Stomach smooth muscle (tissue), 2 donors: ENCODE measurements at regions not wholly inside any gene's neighbourhood (a gene's known extent, or its start where the extent isn't known, plus 50 kb on each side); places are given as distances from the start of the nearest gene placed in this dataset.
"Not testable (repeated sequence)": the region's sequence is repeated elsewhere in the genome, so short reads cannot be mapped to it uniquely, and the experiment has no call there.

Source experiments
- H3K27ac ChIP-seq: one replicate; pipeline ENCODE4 v1.7.0; 2013; ENCODE audit warnings: mild to moderate bottlenecking, low read length, inconsistent platforms
- H3K27me3 ChIP-seq, 2 donors: one replicate each; pipeline ENCODE4 v1.7.0; 2013; ENCODE audit warnings: low read length in 2 of 2; ENCODE audit not compliant: insufficient read depth in 2 of 2, control insufficient read depth in 1 of 2
- H3K36me3 ChIP-seq, 2 donors: one replicate each; pipeline ENCODE4 v1.7.0; 2013; ENCODE audit warnings: low read length in 2 of 2; ENCODE audit not compliant: control insufficient read depth in 2 of 2, insufficient read depth in 2 of 2
- H3K4me1 ChIP-seq: one replicate; pipeline ENCODE4 v1.7.0; 2013; ENCODE audit warnings: low read length; ENCODE audit not compliant: control insufficient read depth, insufficient read depth
- H3K4me3 ChIP-seq, 2 donors: one replicate each; pipeline ENCODE4 v1.7.0; 2013; ENCODE audit warnings: low read length in 2 of 2
- H3K9ac ChIP-seq, 2 donors: one replicate each; pipeline ENCODE4 v1.7.0; 2013; ENCODE audit warnings: low read length in 2 of 2, mild to moderate bottlenecking in 1 of 2
- H3K9me3 ChIP-seq, 2 donors: one replicate each; pipeline ENCODE4 v1.7.0; 2013; ENCODE audit warnings: low read length in 2 of 2; ENCODE audit not compliant: control insufficient read depth in 2 of 2
- donor health status: healthy.
- donor health status: Pancreatic carcinoma.

DNA sequence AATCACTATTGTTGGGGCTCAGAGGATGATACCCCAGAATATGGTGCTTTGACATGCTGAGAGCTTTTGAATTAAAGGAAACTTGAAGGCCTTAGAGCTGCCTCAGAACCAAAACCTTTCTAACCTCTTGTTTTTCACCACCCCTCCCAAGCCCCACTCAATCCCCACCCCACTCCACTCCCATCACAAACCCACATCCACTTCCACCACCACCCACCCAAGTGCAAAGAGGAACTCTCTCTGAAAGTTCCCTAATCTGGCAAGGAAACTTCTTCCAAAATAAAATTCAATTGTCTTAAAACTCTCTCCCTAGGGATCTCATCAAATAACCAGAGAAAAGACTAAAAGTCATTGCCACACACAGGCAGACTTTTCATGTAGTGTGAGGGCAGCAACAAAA is 301.2 kb upstream of the ARHGEF26 start:
- H3K27ac ChIP-seq: no peak overlapping the region
- no peaks in the 10 kb centered on the region for H3K27me3 ChIP-seq
- no peaks in the 10 kb centered on the region for H3K36me3 ChIP-seq
- H3K9ac ChIP-seq: no peak overlapping the region
- no peak overlapping the region for H3K4me3 ChIP-seq
- H3K9me3 ChIP-seq: no peaks in the 10 kb centered on the region
- no peaks in the 10 kb centered on the region for H3K4me1 ChIP-seq

- H3K27ac ChIP-seq, H3K36me3 ChIP-seq, H3K4me3 ChIP-seq, H3K9me3 ChIP-seq, H3K4me1 ChIP-seq, H3K27me3 ChIP-seq, H3K9ac ChIP-seq: not testable (repeated sequence)
These were observed 292.8 kb upstream of the ARHGEF26 start for GRCh38 chr3:153828346-153828745.

- H3K27me3 ChIP-seq: no peaks in the 10 kb centered on the region
- H3K36me3 ChIP-seq: no peaks in the 10 kb centered on the region
- H3K9ac ChIP-seq: no peak overlapping the region
- H3K4me3 ChIP-seq: no peak overlapping the region
- H3K27ac ChIP-seq: no peak overlapping the region
- no peaks in the 10 kb centered on the region for H3K9me3 ChIP-seq
- no peaks in the 10 kb centered on the region for H3K4me1 ChIP-seq
These were observed 291.5 kb upstream of the ARHGEF26 start for GRCh38 chr3:153829606-153830170.

GRCh38 chr3:153830552-153830951 is 290.6 kb upstream of the ARHGEF26 start:
- Histone ChIP-seq H3K4me1 (no peaks in the 10 kb centered on the region), H3K27me3 (no peaks in the 10 kb centered on the region), H3K9me3 (no peaks in the 10 kb centered on the region), H3K36me3 (no peaks in the 10 kb centered on the region), H3K27ac (no peak overlapping the region), H3K4me3 (no peak overlapping the region), H3K9ac (no peak overlapping the region)

DNA sequence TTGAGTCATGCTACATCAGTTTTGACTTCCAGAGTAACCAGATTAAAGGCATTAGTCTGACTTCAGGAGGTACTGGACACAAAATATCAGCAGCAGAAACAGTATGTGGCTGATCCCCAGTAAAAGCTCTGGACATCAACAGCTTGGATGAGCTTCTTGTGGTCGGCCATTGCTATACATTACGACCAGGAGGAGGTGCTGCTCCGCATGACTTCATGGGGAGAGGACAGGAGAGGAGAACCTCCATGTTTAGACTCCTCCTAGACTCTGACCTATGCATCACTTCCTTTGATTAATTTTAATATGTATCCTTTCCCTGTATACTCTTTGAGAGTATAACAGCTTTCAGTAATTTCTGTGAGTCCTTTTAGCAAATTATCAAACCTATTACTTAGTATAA is 285.6 kb upstream of the ARHGEF26 start:
- H3K4me3 ChIP-seq: no peak overlapping the region
- H3K27me3 ChIP-seq: no peaks in the 10 kb centered on the region
- no peaks in the 10 kb centered on the region for H3K4me1 ChIP-seq
- H3K36me3 ChIP-seq: no peaks in the 10 kb centered on the region
- no peak overlapping the region for H3K27ac ChIP-seq
- no peaks in the 10 kb centered on the region for H3K9me3 ChIP-seq
- no peak overlapping the region for H3K9ac ChIP-seq

DNA sequence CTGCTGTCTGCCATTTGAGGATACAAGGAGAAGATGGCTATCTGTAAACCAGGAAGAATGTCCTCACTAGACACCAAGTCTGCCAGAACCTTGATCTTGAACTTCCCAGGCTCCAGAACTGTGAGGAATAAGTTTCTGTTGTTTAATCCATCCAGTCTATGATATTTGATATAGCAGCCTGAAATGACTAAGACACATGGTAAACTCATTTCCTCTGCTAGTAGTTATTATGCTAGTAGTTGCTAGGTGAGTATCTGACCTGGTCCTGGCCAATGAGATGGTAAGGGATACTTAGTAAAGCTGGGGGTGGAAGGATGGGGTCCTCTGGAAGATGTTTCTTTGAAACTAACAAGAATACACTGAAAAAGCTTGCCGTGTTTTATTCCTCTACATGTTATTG is 280.7 kb upstream of the ARHGEF26 start:
- no peaks in the 10 kb centered on the region for H3K27me3 ChIP-seq
- no peaks in the 10 kb centered on the region for H3K9me3 ChIP-seq
- no peak overlapping the region for H3K4me3 ChIP-seq
- no peaks in the 10 kb centered on the region for H3K4me1 ChIP-seq
- H3K27ac ChIP-seq: no peak overlapping the region
- no peaks in the 10 kb centered on the region for H3K36me3 ChIP-seq
- no peak overlapping the region for H3K9ac ChIP-seq

DNA sequence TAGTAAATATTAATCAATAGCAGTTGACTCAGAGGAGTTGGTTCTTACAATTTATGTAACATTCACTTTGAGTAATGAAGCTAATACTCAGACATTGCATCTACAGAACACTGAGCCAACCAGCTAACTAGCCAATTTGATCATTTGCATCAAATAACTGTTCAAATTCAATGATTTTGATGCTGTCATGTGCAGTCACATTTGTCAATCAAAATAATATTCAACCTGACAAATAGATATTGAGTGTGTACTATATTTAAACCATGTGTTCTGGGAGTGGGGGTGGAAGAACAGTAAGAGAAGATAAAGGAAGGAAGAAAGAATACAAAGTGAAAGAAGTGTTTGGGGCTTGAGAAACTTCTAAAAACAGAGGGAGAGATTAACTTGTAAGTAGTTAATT is 277.2 kb upstream of the ARHGEF26 start:
- no peak overlapping the region for H3K27ac ChIP-seq
- no peaks in the 10 kb centered on the region for H3K9me3 ChIP-seq
- no peaks in the 10 kb centered on the region for H3K27me3 ChIP-seq
- H3K36me3 ChIP-seq: no peaks in the 10 kb centered on the region
- H3K4me3 ChIP-seq: no peak overlapping the region
- no peaks in the 10 kb centered on the region for H3K4me1 ChIP-seq
- H3K9ac ChIP-seq: no peak overlapping the region

DNA sequence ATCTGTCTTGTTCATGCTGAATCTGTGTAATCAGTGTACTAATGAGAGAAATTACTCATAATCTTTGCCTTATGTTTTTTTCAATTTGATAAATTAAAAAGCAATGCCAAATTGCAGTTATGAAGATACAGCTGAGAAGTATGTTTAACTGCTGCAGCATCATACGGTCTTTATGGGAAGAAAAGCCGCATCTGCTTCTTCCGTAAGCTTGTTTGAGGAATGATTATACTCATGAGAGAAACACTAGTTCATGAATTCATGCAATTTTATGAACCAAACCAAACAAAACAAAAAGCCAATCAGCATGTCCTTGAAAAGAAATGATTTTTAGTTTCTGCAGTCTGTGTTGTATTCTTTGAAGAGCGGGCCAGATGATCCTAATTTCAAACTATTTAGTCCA is 275.9 kb upstream of the ARHGEF26 start:
- Histone ChIP-seq H3K4me1 (no peaks in the 10 kb centered on the region), H3K27me3 (no peaks in the 10 kb centered on the region), H3K9ac (no peak overlapping the region), H3K27ac (no peak overlapping the region), H3K36me3 (no peaks in the 10 kb centered on the region), H3K9me3 (no peaks in the 10 kb centered on the region), H3K4me3 (no peak overlapping the region)

DNA sequence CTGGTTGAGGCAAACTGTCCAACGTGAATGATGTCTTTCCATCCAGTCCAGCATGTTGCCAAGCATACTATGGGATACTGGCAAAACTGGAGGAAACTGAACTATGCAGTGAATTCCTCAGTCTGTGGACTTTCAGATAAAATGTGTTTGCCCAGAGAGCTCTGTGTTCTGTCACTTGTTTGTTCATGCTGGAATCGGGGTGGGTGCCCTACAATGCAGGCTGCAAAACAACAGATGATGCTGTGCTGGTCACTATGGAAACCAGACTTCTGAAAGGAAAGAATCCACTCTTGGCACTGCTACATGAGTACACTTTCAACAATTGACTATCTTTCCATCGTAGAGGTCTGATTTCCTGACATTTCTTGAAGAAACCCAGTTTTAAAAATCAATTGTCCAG is 272.5 kb upstream of the ARHGEF26 start:
- Histone ChIP-seq H3K27ac (no peak overlapping the region), H3K9ac (no peak overlapping the region), H3K27me3 (no peaks in the 10 kb centered on the region), H3K4me3 (no peak overlapping the region), H3K9me3 (no peaks in the 10 kb centered on the region), H3K36me3 (no peaks in the 10 kb centered on the region), H3K4me1 (no peaks in the 10 kb centered on the region)

DNA sequence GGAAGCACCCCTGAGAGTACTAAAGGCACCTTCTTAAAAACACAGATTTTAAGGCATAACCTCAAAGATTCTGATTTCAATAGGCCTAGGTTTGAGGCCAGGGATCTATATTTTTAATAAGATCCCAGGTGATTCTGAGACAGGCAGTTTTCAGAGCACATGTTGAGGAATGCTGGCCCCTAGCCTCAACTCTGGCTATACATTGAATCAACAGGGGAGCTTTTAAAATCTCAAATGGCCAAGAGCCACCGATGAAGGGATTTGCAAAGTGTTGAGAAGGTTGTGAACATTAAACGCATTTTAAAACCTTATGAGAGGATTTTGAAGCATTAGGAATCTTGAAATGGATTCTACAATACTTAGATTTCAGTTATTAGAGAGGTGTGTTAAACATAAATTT is 268.8 kb upstream of the ARHGEF26 start:
- no peaks in the 10 kb centered on the region for H3K27me3 ChIP-seq

GRCh38 chr3:153853163-153853562 is 268.0 kb upstream of the ARHGEF26 start:
- no peaks in the 10 kb centered on the region for H3K27me3 ChIP-seq
- no peaks in the 10 kb centered on the region for H3K9me3 ChIP-seq
- no peak overlapping the region for H3K9ac ChIP-seq
- H3K36me3 ChIP-seq: no peaks in the 10 kb centered on the region
- no peak overlapping the region for H3K27ac ChIP-seq
- no peak overlapping the region for H3K4me3 ChIP-seq
- H3K4me1 ChIP-seq: no peaks in the 10 kb centered on the region

More for the DNA sequence above, 268.8 kb upstream of the ARHGEF26 start:
- H3K9ac ChIP-seq: no peak overlapping the region
- H3K36me3 ChIP-seq: no peaks in the 10 kb centered on the region
- no peak overlapping the region for H3K27ac ChIP-seq
- H3K9me3 ChIP-seq: no peaks in the 10 kb centered on the region
- H3K4me3 ChIP-seq: no peak overlapping the region
- no peaks in the 10 kb centered on the region for H3K4me1 ChIP-seq
